HG03066 (cell line): ENCODE measurements at regions not wholly inside any gene's neighbourhood (a gene's known extent, or its start where the extent isn't known, plus 50 kb on each side); places are given as distances from the start of the nearest gene placed in this dataset.
"Not testable (repeated sequence)": the region's sequence is repeated elsewhere in the genome, so short reads cannot be mapped to it uniquely, and the experiment has no call there.

Experiments
- ATAC-seq: cut with Tn5 transposase; IDR thresholded peaks from one replicate; pipeline ENCODE4 v1.9.1; 2021; ENCODE audit warnings: low read depth; ENCODE audit not compliant: unreplicated experiment

DNA sequence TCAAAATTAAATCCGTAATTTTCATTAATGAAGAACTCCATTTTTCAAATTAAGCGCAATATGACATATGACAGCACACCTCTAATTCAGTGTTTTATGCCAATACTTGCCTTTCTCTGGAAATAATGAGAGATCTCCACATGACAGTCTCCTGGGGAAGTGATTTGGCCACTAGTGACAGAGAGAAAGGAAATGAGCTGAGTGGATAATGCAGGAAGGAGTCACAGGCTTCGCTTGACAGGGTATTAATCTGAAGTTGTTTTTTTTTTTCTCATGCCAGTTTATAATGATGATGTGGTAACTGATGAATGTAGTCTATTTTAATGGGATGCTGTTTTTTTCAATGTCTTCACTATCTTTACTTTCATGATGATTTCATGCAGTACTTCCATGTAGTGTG lies 1079.4 kb upstream of the GYPC start:
- no peak for ATAC-seq

DNA sequence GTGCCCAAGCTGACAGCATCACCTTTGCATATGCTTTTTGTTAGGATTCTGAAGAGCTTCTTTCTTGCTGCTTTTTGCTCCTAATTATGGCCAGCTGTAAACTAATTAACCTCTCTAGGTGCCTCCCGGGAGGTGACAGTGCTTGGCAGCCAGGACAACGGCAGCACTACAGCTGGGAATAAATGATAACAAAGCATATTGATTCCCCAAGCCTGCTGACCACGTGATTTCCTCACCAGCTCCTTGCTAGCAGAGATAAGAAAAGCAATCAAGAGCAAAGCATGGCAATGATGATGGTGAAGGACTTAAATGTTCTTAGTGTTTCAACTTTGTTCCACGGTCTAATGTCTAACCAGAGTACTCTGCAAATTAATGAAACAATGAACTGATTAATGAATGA lies 1074.4 kb upstream of the GYPC start:
- ATAC-seq = no peak

DNA sequence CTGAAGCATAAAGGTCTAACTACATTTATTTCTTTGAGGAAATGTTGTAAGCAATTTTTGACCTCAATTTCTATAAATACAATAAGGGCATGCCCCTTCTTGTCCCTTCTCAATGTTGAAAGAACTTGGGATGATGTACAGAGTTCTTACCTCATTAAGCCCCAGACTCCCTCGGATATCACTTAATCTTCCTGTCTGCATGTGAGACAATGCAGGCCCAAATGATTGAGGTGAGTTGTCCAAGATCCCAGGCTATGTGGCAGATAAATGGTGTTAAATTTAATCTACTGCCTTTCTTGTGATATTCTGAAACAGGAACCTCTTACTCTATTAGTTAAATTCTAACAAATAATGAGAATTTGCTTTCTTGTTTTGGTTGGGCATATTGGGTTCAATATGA lies 1073.4 kb upstream of the GYPC start:
- no peak for ATAC-seq

DNA sequence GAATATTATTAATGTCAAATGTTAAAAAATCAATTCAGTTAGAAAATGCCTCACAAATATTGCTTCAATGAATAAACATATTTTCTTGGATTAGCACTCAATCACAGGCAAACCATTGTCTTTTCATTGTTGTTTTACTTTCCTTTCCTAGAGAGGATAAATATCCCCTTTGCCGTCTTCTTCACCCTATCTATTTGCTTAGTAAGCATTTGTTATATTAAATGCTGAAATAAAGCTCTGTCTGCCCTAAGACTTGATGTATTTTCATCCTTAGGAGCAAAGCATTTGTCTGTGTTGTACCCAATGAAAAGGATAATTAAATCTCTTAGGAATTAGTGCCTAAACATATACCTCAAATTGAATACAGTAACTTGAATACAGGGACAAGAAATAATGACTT lies 1071.2 kb upstream of the GYPC start:
- ATAC-seq = no peak

DNA sequence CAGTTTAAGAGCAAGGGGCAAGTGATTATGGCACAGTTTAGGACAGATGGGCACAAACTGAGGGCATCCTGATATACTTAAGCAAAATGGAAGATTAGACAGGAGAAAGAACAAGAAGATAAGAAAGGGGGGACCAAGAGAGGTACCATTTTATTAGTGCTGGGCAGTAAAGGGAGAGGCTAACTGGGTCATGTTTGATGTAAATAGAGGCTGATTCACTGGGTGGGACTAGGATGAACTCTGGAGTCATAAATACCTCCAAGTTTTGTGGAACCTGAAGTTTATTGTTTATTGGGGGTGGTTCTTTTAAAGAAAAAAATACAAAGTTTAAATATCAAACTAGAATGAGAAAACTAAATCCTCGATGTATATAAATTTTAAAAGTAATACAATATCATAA lies 1067.2 kb upstream of the GYPC start:
- ATAC-seq = no peak

DNA sequence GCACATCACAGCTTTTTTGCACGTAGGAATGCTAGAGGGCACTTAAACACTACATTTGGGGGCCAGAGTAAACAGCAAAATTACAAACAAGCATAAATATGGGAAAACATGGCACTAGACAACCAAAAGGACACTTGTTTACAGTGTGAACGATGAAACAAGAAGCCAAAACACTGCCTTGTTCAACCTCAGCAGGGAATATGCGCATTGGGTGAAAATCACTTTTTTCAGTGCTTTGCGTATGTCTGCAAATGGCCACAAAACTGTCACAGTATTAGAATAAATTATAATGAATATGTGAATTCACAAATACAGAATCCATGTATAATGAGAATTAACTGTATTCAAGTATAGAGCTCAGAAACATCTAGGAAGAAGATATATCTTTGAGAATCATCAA lies 1064.0 kb upstream of the GYPC start:
- no peak for ATAC-seq

DNA sequence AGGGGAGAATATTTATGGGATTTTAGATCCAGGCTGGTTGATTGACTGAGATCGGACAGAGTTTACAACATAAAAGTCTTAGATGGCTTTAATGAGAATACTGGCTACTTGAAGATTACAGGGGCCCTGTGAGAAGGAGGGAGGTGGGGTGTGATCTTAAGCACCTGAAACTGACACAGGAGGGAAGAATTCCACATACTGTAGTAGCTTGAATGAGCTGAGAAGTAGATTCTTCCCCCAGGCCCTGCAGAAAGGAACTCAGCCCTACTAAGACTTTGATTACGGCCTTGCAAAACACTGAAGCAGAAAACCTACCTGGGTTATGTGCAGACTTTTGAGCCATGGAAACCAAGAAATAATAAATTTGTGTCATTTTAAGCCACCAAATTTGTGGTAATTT lies 1062.9 kb upstream of the GYPC start:
- no peak for ATAC-seq

DNA sequence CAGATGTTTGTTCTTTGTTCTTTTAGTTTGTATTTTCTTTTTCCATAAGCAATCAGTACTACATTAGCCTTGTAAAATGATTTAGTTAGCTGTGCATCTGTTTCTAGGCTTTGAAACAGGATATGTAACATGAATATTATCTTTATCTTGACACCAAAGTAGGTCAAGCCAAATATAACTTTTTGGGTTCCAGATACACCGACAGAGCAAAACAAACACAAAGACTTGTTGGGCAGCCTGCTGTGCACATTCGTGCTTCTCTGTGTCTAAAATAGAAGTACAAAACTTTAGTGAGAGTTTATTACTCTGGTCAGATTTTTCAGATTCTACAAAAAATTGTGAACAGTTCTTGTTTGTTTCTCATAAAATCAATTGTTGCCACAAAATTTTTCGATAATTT lies 1059.3 kb upstream of the GYPC start:
- ATAC-seq = no peak

DNA sequence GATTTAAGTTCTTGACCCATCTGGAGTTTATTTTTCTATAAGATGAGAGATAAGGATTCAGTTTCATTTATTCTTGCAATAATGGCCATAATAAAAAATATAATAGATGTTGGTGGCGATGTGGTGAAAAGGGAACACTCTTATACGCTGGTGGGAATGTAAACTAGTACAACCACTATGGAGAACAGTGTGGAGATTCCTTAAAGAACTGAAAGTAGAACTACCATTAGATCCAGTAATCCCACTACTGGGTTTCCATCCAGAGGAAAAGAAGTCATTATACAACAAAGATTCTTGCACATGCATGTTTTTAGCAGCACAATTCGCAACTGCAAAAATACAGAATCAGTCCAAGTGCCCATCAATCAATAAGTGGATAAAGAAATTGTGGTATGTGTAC lies 1040.5 kb upstream of the GYPC start:
- ATAC-seq = no peak

DNA sequence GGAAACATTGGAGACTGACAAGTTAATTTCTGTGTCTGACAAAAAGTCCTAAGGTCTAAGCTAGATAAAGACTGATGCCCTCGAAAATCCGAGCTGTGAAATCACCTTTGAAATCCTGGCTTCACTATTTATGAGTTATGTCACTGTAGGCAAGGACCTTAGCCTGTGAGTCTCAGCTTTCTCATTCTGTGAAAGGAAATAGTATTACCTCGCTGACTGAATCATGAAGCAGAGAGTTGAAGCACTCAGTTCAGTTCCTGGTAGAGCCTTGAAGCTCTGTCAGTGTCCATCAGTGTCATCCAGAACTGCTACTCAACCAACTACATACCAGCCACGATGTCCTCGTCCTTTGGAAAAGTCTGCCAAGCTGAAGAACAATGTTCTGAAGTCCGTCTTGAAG lies 1025.6 kb upstream of the GYPC start:
- ATAC-seq = no peak

DNA sequence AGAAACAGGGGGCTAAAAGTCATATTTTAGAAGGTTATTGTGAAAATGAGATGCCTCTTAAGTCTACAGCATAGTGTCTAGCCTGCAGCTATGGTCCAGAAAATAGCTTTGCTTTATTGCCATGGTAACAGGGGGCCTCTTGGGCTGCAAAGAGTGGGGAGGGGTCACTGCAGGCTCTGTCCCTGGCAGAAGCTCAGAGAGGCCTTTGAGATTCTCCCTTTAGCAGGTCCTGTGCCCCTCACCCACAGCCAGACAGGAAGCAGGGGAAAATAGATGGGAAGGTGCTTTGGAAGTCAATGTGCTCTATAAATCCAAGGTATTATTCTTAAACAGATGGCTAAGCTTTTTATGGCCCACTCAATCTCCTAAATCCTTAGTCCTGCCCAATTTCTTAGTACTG lies 1021.3 kb upstream of the GYPC start:
- no peak for ATAC-seq

DNA sequence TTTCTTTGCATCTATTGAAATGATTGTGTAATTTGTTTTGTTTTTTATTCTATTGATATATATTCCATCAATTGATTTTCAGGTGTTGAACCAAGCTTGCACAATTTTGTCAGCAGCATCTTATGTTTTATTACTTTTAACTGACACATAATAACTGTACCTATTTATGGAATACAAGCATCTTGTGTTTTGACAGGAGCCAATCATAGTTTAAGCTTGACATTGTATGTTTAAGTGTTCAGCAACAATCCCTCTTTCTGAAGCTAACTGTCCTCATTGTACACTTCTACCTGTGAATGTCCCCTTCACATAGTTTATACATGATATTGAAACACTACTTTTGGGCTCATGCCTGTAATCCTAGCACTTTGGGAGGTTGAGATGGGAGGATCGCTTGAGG lies 1017.6 kb upstream of the GYPC start:
- ATAC-seq = no peak

DNA sequence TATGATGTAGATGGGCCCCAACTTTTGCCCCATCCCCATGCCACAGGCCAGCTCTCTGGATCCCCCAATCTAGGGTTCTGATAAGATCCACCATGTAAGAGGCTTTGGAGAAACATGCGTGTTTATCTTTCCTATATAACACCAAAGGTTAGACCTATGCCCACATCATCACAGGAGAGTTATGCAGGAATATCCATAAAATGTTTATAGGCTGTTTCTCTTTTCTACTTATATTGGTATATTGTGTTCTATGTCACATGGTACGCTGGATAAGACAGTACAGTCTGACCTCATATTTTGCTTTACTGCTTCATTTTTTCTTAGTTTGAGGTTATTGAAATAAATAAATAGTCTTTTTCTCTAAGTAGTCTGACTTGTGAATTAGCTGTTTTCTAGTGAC lies 1013.9 kb upstream of the GYPC start:
- ATAC-seq = no peak

DNA sequence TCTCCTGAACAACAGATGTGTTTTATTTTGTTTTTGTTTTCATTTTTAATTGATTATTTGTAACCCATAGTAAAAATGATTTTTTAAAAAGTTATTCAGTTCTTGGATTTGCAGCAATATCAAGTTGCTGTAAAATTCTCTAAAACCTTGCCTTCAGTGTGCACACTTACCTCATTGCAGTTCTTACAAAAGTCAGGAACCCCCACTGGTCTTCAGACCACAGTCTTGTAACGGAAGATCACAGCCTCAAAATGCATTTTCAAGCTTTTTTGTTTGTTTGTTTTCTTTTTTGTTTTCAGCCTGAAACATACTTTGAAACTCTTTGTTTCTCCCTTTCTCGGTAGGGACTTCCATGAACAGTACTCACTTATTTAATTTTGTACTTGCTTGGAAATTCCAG lies 1012.8 kb upstream of the GYPC start:
- no peak for ATAC-seq

DNA sequence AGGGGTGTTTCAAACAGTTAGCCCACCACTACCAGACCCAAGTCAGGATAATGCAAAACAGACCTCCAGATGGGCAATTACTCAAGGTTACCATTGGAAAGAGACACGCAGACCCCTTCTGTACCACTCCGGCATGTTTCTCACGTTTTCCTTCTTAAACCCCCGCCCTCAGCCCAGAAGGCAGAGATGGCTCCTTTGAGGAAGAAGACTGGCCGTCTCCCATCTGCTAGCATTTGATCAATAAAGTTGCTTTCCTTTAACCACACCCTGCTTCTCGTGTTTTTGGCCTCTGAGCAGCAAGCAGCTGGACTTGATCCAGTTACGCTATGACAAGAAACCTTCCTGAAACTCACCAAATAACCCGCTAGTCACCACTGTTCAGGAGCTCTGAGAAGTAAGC lies 1012.4 kb upstream of the GYPC start:
- ATAC-seq = no peak

DNA sequence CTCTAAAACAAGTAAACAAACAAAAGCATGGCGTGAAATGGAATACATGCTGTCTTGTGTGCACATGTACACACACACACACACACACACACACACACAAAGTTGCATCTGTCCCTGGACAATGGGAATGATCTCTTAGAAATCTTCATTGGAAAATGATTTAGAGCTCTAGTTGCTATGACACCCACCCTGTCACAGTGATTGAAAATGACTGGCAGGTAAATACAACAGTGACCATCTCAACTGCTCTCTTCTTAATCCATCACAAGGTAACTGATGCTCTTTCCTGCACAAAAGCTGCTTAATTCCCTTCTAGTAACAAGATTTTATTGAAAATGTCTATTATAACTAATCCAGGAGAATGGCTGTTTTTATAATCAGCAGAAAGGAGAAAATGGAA lies 1011.7 kb upstream of the GYPC start:
- ATAC-seq = no peak

DNA sequence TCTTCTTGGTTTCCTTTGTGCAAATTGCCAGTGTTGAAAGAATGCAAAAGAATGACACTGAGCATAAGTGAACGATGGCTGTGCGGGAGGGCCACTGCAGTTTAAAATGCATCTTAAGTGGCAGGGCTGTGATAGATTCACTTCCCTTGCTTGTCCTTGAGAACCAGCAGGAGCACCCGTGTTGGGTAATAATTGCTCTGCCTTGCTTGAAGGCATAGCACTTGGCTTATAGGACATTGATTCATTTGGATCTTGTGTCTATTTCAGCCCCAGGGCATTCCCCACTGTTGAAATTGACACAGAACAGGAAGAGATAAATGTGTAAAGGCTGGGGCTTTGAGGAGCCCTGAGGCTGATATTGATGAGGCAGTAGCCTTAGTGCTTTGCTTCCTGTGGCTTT lies 1003.7 kb upstream of the GYPC start:
- no peak for ATAC-seq

DNA sequence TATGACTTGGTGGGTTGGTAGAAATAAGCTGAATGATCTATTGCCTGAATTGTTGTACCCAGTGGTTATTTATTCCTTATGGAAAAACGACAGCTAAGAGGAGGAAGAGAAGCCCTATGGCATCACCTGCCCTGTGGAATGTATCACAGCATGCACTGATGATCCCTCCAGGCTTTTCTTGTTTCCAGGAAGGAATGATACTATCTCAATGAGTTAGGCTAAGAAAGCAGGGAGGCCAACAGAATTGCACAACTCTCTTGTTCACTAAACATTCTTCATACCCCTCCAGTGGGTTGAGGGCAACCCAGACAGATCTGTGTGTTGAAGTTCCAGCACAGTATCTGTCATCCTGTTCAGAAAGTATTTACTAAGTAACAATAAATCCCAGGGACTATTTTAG lies 1001.7 kb upstream of the GYPC start:
- no peak for ATAC-seq

DNA sequence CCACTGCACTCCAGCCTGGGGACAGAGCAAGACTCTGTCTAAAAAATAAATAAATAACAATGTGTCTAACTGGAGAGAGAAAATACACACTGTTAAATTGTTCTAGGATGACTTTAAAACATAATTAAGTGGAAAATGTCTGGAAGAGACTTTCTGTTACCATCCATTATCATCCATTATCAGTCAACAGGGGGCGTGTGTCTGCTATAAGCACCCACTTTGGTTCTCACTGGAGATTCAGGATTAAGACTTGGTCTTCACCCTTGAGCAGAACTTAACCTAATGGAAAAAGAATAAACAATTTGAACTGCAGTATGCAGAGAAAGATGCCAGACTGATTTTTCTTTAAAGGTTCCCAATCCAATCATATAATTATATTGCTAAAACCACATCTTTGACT lies 999.8 kb upstream of the GYPC start:
- no peak for ATAC-seq

DNA sequence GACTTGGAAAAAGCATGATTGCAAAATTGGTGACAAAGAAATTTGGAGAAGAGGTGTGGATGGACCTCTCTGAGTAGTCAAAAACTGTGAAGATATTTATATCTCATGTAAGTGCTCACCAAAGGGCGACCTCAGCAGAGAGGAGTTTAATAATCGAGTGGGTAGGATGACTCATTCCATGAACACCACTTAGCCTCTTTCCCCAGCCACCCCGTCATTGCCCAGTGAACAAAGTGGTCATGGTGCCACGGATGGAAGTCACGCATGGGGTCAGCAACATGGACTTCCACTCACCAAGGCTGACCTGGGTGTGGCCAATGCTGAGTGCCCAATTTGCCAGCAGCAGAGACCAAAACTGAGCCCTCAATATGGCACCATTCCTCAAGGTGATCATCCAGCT lies 997.4 kb upstream of the GYPC start:
- ATAC-seq = no peak

DNA sequence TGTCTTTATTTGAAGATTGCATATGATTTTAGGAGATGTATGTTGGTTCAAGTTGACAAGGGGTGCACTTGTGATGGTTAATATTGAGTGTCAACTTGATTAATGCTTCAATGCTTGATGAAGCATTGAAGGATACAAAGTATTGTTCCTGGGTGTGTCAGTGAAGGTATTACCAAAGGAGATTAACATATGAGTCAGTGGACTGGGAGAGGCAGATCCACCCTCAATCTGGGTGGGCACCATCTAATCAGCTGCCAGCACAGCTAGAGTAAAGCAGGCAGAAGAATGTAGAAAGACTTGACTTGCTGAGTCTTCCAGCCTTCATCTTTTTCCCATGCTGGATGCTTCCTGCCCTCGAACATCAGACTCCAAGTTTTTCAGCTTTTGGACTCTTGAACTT lies 995.6 kb upstream of the GYPC start:
- not testable (repeated sequence) for ATAC-seq

DNA sequence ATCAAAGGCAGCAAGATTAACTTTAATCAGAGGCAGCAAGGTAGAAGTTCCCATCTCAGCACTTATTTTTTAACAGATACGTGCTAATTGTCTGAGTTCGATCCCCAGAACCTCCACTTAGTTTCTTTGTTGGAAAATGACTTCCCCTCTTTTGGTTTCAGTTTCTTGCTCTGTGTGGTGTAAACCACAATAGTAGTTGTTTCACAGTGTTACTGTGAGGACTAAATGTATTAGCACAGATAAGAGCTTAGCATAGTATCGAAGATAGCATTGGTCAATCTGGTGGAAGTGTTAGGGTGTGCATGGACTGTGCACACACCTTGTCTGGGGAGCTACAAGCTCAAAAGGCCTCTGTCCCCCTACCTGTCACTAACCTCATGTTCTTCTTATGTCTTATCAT lies 988.3 kb upstream of the GYPC start:
- ATAC-seq = no peak

DNA sequence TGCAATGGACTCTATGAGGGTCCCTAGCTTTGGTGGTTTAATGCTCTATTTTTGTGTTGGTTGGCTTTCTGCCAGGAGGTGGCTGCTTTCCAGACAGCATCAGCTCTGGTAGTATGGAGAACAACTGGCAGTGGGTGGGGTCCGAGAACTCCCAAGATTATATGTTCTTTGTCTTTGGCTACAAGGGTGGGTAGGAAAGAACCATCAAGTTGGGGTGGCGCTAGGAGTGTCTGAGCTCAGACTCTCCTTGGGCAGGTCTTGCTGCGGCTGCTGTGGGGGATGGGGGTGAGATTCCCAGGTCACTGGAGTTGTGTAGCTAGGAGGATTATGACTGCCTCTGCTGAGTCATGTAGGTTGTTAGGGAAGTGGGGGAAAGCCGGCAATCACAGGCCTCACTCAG lies 976.1 kb upstream of the GYPC start:
- ATAC-seq = no peak

DNA sequence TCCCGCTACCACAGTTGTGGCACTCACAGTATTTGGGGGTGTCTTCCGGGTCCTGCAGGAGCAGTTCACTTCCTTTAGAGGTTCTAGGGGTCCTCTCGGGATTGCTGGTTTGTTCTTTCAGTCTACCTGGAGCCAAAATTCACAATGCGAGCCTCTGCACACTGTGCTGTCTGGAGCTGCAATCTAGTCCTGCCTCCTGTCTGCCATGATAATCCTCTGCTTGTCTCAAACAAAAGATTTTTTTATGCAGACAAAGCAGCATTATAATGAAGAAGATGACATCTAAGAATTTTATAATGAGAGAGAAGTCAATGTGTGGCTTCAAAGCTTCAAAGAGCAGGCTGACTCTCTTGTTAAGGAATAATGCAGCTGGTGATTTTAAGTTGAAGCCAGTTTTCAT lies 975.1 kb upstream of the GYPC start:
- ATAC-seq = no peak
